ENCODE measurements at regions not wholly inside any gene's neighbourhood (a gene's known extent, or its start where the extent isn't known, plus 50 kb on each side); places are given as distances from the start of the nearest gene placed in this dataset.

DNA sequence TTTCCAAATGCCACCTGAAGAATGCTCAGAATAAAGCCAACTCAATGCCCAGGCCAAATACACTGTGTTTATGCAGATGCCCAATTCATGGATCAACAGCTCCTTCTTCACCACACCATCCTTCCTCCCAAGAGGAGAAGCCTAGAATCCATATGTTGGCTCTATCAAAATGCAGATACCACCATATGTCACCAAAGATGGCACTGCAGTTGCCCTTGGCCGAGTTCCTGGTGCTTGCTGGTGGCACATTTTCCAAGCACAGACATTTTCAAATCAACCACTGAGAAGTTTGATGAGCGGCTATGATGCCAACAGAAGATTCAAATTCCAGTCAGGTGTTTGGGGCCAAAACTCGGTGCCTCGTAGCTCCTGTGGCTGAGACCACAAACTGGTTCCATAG lies 430.3 kb downstream of the AJAP1 start:
- no peaks in the 10 kb centered on the region for H3K79me2 ChIP-seq (ENCODE audit: control insufficient read depth, insufficient read depth, low read length)
- no TSS peak for BruUV-seq (replicated peaks)
- ATAC-seq (no peak), DNase-seq (ENCODE audit: low read depth, low spot score) (no peak), FAIRE-seq (no peak)
- H2AFZ ChIP-seq (ENCODE audit: control insufficient read depth, low read depth, low read length) = no peak overlapping the region
- RAD21 ChIA-PET (ENCODE audit: unreplicated experiment) = no interaction called here
- H3K9ac ChIP-seq (ENCODE audit: control insufficient read depth, insufficient read depth, low read length) = no peak overlapping the region
- intact Hi-C loops (cut with micrococcal nuclease; ENCODE audit: unreplicated experiment) = no loop called here
- POLR2A ChIA-PET = no interaction called here
- SMC1A ChIA-PET (ENCODE audit: uncharacterized antibody, unreplicated experiment) = no interaction called here
- no peaks in the 10 kb centered on the region; the same call in 2 of the 3 replicates for H3K9me3 ChIP-seq (replicated peaks; ENCODE audit: control insufficient read depth, insufficient read depth, low read length)
- CTCF ChIA-PET = no interaction called here
- H3K4me2 ChIP-seq (ENCODE audit: control insufficient read depth, insufficient read depth) = no peak overlapping the region
- no peaks in the 10 kb centered on the region for H3K27me3 ChIP-seq (replicated peaks in 1 of 2; ENCODE audit: control insufficient read depth in 2 of 2, insufficient read depth in 2 of 2, low read length in 1 of 2)
- in situ Hi-C loops (cut with MboI) = no loop called here
- WGBS (ENCODE audit: insufficient coverage, insufficient replicate concordance, low lambda C conversion rate, missing lambda C conversion rate) = 3% methylated on average over 4 of the region's 4 CpGs
- no peaks in the 10 kb centered on the region for H3K4me1 ChIP-seq (ENCODE audit: control insufficient read depth, insufficient read depth, low read length)
- H3K27ac ChIP-seq (ENCODE audit: control insufficient read depth, insufficient read depth) = no peak overlapping the region
- no peaks in the 10 kb centered on the region for H4K20me1 ChIP-seq (ENCODE audit: control insufficient read depth, insufficient read depth)
- H3K36me3 ChIP-seq (ENCODE audit: control insufficient read depth in 2 of 2, insufficient read depth in 2 of 2, low read length in 1 of 2) = no peaks in the 10 kb centered on the region
- H3K4me3 ChIP-seq = no peak overlapping the region
- TF ChIP-seq NFYA (IDR thresholded peaks at IDR 0.05; ENCODE audit: borderline replicate concordance, low read depth, low read length) (no peak), CBX5 (IDR thresholded peaks at IDR 0.05; ENCODE audit: low read depth) (no peak), E4F1 (IDR thresholded peaks at IDR 0.05; ENCODE audit: borderline replicate concordance, partially characterized antibody) (no peak), POLR2AphosphoS2 (IDR thresholded peaks at IDR 0.05; ENCODE audit: low read depth, low read length) (no peak), SP1 (IDR thresholded peaks at IDR 0.05; ENCODE audit: low read depth, low read length) (no peak), ATF2 (IDR thresholded peaks at IDR 0.05; ENCODE audit: low read length) (no peak), SUPT20H (IDR thresholded peaks at IDR 0.05; ENCODE audit: borderline replicate concordance, control insufficient read depth, low read depth, low read length) (no peak), POU2F2 (IDR thresholded peaks at IDR 0.05; ENCODE audit: borderline replicate concordance, low read depth, low read length) (no peak), MEF2B (IDR thresholded peaks at IDR 0.05; ENCODE audit: partially characterized antibody, poor library complexity, severe bottlenecking) (no peak), SIN3A (IDR thresholded peaks at IDR 0.05; ENCODE audit: low read depth, low read length) (no peak)
- TF ChIP-seq, protein P1, sequence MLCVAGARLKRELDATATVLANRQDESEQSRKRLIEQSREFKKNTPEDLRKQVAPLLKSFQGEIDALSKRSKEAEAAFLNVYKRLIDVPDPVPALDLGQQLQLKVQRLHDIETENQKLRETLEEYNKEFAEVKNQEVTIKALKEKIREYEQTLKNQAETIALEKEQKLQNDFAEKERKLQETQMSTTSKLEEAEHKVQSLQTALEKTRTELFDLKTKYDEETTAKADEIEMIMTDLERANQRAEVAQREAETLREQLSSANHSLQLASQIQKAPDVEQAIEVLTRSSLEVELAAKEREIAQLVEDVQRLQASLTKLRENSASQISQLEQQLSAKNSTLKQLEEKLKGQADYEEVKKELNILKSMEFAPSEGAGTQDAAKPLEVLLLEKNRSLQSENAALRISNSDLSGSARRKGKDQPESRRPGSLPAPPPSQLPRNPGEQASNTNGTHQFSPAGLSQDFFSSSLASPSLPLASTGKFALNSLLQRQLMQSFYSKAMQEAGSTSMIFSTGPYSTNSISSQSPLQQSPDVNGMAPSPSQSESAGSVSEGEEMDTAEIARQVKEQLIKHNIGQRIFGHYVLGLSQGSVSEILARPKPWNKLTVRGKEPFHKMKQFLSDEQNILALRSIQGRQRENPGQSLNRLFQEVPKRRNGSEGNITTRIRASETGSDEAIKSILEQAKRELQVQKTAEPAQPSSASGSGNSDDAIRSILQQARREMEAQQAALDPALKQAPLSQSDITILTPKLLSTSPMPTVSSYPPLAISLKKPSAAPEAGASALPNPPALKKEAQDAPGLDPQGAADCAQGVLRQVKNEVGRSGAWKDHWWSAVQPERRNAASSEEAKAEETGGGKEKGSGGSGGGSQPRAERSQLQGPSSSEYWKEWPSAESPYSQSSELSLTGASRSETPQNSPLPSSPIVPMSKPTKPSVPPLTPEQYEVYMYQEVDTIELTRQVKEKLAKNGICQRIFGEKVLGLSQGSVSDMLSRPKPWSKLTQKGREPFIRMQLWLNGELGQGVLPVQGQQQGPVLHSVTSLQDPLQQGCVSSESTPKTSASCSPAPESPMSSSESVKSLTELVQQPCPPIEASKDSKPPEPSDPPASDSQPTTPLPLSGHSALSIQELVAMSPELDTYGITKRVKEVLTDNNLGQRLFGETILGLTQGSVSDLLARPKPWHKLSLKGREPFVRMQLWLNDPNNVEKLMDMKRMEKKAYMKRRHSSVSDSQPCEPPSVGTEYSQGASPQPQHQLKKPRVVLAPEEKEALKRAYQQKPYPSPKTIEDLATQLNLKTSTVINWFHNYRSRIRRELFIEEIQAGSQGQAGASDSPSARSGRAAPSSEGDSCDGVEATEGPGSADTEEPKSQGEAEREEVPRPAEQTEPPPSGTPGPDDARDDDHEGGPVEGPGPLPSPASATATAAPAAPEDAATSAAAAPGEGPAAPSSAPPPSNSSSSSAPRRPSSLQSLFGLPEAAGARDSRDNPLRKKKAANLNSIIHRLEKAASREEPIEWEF (IDR thresholded peaks at IDR 0.05; ENCODE audit: insufficient replicate concordance, low read depth, low read length) = no peak
- TF ChIP-seq, protein P2, sequence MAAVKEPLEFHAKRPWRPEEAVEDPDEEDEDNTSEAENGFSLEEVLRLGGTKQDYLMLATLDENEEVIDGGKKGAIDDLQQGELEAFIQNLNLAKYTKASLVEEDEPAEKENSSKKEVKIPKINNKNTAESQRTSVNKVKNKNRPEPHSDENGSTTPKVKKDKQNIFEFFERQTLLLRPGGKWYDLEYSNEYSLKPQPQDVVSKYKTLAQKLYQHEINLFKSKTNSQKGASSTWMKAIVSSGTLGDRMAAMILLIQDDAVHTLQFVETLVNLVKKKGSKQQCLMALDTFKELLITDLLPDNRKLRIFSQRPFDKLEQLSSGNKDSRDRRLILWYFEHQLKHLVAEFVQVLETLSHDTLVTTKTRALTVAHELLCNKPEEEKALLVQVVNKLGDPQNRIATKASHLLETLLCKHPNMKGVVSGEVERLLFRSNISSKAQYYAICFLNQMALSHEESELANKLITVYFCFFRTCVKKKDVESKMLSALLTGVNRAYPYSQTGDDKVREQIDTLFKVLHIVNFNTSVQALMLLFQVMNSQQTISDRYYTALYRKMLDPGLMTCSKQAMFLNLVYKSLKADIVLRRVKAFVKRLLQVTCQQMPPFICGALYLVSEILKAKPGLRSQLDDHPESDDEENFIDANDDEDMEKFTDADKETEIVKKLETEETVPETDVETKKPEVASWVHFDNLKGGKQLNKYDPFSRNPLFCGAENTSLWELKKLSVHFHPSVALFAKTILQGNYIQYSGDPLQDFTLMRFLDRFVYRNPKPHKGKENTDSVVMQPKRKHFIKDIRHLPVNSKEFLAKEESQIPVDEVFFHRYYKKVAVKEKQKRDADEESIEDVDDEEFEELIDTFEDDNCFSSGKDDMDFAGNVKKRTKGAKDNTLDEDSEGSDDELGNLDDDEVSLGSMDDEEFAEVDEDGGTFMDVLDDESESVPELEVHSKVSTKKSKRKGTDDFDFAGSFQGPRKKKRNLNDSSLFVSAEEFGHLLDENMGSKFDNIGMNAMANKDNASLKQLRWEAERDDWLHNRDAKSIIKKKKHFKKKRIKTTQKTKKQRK (IDR thresholded peaks at IDR 0.05; ENCODE audit: low read depth, low read length) = no peak
